ENCODE measurements at regions not wholly inside any gene's neighbourhood (a gene's known extent, or its start where the extent isn't known, plus 50 kb on each side); places are given as distances from the start of the nearest gene placed in this dataset.

- TF ChIP-seq CTCF (IDR thresholded peaks at IDR 0.05) = no peak
- no peak for TF ChIP-seq POLR2A (IDR thresholded peaks at IDR 0.05)
Measured at GRCh38 chr10:118965096-118965495, 64.4 kb upstream of the NANOS1 start.

Measured in thyroid gland (tissue), 4 donors.